Fibroblast of upper back skin (primary cell): ENCODE measurements at regions not wholly inside any gene's neighbourhood (a gene's known extent, or its start where the extent isn't known, plus 50 kb on each side); places are given as distances from the start of the nearest gene placed in this dataset.
"Not testable (repeated sequence)": the region's sequence is repeated elsewhere in the genome, so short reads cannot be mapped to it uniquely, and the experiment has no call there.

Experiments
- DNase-seq: peaks from one replicate; pipeline ENCODE4 v3.0.0-alpha.2; 2013

DNA sequence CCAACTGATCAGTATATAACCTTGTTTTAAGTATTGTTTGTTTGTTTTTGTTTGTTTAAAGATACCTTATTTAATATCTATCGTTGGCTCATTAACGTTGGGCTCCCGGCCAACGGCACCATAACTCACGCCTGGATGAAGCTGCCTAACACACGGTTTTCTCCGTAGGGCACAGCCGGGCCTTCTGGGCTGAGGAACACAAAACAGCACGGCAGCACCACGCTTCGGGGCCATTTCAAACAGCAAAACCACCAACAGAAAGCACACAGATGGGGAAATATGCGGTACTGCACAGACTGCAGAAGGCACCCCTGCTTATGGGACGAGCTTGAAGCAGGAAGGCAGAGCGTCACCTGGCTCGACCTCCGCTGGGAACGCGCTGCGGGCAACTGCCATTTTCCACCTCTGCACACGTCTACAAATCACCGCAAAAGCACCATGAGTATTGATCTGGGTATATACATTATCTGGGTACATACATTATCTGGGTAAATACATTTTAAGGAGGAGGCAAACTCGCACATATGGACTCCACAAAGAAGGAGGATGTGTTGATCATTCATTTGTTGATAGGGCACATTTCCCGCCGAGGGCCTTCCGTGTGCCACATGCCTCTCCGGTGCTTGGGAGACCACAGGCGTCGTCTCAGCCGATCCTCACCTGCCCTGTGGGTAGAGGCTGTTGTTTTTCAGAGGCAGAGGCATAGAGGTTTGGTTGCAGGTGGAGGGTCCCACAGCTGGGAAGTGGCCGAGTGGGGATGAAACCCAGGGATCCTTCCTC is 123.7 kb upstream of the ATP2B2 start:
- DNase-seq, result no peak

DNA sequence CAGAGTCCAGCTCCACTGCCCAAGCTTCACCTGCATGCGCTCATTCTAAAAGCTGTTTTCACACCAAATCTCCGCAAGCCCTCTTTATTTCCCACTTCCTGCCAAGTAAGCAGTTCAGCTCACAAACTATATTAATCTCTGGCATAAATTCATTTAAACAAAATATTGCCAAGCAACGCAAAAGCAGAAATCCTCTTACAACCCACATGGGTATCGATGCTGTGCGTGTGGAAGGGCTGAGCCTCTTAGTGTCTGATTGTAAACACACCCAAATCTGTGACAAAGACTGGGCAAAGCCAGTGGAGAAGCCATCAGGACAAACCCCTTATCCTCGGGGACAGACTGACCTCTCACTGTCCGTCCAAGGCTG is 124.3 kb upstream of the ATP2B2 start:
- no peak for DNase-seq

DNA sequence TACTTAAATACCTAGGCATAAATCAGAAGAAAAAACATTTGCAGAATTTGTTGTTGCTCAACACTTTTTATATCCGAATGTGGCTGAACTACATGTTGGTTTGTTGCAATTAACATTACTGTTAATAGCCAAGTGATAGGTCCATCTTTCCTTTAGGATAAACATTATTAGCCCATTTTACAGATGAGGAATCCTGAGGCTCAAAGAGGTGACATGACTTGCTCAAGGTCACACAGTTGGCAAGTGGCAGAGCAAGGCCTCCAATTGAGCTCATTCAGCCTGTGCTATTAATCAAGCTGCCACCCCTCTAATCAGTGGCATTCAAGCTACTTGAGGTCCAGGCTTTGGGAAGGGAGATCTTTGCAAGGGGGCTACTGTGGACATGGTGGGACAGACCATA is 125.8 kb upstream of the ATP2B2 start:
- no peak for DNase-seq

DNA sequence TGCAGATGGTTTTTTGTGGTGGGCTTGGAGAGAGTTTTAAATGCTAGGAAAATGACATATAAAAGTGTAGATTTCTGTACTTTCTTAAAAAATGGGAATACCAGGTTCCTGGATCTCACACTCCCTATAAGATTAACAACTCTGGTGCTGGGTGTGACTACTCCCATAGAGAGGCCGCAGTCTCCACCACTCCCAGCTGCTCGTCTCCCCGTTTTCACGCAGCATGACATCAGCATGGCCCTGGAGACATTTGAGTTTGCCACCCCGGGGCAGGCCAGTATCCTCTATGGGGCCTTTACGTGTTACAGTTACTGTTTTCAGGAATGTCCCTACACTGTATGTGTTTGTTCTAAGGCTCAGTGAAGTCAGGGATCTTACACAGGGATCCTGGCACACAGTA is 126.7 kb upstream of the ATP2B2 start:
- DNase-seq, result no peak

DNA sequence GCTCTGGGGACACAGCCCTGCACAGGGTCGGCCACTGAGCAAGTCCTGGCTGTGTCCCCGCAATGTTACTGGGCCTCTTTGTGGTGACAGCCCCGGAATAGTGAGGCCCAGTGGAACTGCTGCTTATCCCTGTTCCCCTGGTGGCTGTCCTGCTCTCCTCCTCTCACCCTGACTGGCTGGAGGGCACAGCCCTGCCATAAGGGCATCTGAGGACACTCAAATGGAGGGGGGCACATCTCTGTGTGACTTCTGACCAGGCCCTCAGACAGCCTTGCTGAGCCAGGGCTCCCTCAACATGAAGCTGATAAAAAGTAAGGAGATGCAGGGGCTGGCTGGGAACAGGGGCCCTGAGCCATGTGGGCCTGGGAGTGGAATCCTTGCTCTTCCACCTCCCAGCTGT is 127.4 kb upstream of the ATP2B2 start:
- no peak for DNase-seq

DNA sequence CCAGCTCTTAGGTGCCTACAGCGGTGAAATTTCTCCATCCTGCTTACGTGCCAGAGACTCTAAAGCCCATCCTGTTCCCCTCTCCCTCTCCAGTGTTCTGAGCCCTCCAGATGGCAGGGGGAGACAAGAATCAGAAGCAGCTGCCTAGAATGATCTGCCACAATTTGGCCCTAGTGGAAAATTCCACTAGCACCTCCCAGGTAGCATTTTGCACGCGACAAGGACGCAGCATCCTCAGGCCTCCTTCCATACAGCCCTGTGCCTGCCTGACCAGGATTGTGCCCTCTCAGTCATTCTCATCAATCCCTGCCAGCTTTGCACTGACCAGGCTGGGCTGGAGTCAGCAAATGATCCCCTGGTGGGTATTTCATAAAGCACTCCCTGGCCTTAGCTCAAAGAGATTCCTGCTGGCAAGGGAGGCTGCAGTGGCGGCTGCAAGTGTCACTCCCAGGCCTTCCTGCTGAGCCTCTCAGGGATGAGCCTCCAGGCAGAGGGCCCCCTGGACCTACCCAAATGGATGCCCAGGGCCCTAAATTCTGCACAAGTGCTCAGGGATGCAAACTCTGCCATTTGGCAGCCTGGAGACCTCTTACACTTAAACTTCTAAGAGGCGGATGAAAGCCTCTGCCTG is 130.2 kb upstream of the ATP2B2 start:
- DNase-seq, result no peak

DNA sequence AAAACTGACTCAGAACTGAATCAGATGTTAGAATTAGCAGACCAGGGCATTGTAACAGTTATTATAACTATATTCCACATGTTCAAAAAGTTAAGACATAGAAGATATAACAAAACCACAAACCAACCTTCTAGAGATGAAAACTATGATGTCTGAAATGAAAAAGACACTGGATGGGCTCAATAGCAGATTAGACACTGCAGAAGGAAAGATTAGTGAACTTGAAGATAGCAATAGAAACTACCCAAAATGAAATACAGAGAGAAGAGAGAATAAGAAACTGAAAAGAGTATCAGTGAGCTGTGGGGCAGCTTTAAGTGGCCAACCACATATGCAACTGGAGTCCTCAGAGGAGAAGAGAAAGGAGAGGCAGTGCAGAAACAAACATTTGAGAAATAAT is 132.0 kb upstream of the ATP2B2 start:
- no peak for DNase-seq

DNA sequence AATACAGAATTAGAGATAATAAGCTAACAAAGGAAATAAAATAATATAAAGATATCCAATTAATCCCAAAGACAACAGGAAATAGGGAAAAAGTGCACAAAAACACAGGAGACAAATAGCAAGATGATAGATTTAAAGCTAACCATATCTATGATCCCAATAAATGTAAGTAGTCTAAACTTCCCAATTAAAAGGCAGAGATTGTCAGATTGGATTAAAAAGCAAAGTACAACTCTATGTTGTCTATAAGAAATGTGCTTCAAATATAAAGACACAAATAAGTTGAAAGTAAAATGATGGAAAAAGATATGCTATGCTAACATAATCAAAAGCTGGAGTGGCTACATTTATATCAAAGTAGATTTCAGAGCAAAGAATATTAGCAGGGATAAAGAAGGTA is 133.1 kb upstream of the ATP2B2 start:
- DNase-seq, result no peak

DNA sequence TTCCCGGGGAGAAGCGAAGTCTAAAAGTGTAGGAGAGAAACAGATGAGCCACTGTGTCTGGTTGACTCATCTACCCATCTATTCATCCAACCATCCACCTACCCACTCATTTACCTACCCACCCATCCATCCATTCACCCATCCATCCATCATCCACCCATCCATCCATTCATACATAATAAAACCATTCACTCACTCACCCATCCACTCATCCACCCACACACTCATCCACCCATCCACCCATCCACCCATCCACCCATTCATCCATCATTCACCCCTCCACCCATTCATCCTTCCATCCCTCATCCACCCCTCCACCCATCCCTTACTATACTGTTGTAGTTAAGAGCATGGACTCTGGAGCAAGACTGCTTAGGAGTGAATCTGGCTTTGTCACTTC is 136.4 kb upstream of the ATP2B2 start:
- no peak for DNase-seq

DNA sequence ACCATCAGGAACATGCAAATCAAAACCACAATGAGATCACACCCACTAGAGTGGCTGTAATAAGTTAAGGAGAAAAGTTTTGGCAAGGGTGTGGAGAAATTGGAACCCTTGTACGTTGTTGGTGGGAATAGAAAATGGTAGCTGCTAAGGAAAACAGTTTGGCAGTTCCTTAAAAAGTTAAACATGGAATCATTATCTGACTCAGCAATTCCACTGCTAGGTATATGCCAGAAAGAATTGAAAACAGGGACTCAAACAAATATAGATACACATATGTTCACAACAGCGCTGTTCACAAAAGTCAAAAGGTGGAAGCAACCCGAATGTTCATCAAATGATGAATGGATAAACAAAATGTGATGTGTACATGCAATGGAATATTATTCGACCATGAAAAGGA is 138.8 kb upstream of the ATP2B2 start:
- no peak for DNase-seq

DNA sequence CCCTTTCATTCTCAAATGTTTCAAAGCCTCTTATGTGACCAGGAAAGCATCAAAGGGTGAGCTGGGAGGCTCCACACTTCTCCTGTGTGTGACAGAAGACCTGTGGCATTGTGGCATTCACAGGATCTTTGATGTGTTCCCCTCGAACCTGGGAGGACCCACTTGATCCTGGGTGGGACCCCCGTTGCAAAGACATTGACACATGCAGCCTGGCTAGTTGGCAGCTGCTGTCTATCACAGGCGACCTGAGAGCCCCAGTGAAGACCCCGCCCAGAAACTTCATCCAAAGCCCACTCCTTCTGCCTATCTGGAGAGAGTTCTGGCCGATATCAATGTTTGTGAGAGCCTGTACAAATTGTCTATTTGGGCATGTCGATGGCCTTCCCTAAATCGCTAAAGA is 140.4 kb upstream of the ATP2B2 start:
- DNase-seq, result no peak

DNA sequence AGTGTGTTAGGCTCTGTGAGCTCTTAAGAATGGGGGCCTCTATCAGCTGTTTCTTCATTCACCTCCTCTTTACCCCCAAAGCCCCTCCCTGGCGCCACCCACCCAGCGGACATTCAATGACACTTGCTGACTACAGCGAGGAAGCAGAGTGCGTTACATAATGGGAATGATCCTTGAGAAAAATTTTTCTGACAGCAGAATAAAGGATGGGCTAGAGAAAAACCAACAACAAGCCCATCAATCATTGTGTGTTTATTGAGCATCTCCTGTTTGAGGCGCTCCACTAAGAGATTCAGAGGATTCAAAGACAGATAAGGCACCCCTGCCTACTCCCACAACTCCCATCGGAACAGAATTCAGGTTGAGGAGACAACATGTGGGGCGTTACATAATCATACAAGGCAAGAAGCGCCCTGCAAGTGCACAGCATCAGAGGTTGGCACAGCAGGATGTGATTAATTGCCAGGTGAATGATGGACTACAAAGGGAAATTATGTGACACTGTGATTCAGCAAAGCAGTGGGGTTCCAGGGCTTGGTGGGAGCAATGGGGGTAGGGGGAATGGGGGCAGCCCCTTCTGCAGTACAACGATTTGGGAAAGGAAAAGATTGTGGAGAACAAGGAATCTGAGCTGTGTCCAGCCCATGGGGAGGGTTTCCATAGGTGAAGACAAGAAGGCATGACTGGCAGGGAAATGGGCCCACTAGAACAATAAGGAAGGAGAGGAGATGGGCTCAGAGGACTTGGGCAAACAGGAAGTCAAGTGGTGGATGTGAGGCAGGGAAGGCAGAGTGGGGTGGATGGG is 141.3 kb upstream of the ATP2B2 start:
- DNase-seq, result no peak

DNA sequence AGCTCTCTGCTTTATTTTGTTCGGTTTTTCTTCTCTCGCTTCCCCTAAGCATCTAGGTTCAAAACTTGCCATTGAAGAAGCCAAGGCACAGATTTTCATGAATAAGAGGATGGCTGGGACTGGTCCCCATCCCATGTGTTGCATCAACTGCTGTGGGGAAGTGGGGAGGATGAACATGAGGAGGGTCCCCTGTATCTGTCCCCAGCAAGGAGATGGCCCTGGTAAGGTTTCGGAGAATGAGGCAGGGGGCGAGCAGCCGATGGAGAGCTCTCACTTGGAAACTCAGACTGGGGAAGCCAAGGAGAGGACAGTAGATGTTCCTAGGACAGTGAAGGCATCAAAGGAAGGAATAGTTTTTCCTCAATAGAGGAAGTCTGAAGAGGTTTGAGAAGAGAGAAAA is 142.0 kb upstream of the ATP2B2 start:
- DNase-seq, result no peak

DNA sequence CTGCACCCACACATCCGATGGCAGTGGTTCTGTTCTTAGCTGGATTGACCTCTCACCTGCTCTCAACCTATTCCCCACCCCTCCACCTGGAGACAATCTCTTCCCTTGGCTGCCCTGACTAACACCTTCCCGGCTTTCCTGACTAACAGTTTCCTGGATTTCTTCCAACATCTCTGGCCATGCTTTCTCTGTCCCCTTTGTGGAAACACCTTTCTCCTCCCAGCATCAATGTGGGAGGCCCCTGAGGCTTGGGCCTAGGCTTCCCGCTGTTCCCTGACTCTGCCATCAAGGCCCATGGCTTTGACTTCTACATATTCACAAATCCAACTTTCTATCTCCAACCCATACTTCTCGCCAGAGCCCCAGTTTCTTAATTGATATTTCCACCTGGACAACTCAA is 142.8 kb upstream of the ATP2B2 start:
- DNase-seq, result no peak

DNA sequence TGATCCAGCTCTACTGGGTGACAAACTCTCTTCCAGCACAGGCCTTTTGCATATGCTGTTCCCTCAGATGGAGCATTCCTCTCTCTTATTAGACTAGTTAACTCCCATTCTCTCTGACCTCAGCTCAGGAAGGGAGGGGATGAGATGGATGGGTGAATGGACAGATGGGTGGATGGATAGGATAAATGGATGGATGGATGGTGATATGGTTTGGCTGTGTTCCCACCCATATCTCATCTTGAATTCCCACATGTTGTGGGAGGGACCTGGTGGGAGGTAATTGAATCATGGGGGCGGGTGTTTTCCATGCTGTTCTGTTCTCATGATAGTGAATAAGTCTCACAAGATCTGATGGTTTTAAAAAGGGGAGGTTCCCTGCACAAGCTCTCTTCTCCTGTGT is 144.1 kb upstream of the ATP2B2 start:
- not testable (repeated sequence) for DNase-seq

DNA sequence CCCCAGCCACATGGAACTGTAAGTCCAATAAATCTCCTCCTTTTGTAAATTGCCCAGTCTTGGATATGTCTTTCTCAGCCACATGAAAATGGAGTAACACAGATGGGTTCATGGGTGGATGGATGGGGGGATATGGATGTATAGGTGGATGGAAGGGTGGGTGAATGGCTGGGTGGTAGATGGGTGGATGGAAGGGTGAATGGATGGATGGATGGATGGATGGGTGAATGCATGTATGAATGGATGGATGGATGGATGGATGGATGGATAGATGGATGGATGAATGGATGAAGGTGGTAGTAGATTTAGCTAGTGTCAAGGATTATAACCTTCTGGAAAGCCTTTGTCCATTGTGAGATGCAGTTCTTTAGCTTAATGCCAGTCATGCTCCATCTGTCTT is 146.1 kb upstream of the ATP2B2 start:
- no peak for DNase-seq

DNA sequence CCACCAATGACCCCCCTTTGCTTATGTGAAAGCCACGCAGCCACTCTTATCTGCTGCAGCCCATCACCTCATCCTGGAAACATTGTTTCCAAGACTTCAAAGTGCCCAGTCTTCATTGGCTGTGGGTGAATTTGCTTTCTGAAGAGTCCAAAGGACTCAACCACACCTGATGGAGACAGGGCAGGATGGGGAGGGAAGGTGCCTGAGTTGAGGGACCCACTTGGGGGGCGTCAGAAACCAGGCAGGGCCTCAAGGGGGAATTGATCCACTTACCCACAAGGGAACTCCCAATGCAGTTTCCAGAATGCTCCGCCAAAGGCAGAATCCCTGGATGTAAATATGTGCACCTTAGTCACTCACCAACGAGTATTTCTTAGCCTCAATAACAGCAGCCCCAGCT is 147.9 kb upstream of the ATP2B2 start:
- no peak for DNase-seq

DNA sequence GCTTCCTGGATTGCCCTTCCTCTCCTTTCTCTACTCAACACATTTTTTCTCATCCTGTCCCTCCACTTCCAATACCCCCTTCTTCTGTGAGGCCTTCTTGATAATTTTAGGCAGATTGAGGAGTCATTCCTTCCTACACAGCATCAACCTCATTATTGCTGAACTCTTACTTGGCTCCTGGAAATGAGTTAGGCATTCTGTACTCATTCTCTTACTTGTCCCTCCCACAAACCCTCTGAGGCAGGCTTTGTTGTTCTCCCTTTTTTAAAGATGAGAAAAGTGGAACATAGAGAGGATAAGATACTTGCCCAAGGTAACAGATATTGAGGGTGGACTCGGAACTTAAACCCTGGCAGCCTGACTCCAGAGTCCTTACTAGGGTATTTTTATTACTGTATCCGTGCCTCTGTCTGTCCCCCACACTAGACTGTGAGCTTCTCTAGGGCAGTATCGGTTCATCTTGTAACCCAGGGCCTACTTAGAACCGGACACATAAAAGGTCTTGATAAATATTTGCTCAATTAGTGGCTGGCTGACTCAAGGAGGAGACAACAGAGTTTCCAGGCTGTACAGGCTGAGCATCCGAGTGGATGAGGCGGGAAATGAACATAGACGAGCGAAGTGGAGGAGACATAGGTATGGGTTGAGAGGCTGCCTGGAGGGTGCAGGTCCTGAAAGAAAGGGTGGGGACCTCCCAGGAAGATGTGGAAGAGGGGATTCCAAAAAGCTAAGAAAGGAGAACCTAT is 148.7 kb upstream of the ATP2B2 start:
- DNase-seq, result no peak

DNA sequence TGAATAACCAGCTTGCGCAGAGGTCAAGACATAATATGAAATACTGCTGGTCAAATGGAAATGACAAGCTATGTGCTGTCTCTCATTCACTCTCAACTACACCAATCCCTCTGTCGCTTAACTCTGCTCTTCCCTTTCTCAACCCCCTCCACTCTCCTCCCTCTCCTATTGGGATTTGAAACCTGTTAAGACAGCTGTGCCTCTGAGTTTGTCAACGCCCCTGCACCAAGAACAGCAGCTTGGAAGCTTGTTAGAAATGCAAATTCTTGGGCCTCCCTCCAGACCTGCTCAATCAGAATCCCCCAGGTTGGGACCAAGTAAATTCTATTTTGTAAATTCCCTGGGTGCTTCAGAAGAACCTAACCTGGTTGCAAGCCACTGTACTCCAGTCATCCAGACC is 149.7 kb upstream of the ATP2B2 start:
- no peak for DNase-seq

DNA sequence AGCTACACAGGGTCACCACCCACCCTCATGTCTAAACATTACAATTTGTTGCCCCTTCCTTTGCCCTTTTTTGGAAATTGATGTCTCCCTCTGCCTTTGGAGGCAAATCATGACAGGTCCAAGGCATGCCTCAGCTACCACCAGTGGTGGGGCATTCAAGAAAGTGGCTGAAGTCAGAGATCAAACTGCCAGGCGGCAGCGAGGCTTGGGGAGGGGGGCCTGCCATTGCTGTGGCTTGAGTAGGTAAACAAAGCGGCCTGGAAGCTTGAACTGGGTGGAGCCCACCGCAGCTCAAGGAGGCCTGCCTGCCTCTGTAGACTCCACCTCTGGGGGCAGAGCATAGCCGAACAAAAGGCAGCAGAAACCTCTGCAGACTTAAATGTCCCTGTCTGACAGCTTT is 152.0 kb upstream of the ATP2B2 start:
- not testable (repeated sequence) for DNase-seq

DNA sequence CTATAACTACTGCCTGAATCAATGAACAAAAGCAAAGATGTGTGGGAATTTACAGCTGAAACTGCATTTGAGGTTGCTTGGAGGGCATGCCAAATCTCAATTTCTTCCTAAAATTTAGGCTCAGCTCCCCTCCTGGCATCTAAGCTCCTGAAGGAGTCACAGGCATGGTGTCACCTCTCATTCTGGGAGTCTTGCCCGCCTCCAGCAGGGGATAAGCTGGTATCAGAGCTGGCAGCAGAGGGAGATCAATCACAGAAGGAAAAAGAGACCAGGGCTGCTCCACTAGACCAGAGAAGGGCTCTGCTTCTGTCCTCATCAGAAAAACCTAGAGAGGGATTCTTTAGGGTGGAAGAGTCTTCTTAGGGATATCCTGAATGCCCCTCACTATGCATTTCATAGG is 150.4 kb upstream of the SLC6A11 start:
- no peak for DNase-seq

DNA sequence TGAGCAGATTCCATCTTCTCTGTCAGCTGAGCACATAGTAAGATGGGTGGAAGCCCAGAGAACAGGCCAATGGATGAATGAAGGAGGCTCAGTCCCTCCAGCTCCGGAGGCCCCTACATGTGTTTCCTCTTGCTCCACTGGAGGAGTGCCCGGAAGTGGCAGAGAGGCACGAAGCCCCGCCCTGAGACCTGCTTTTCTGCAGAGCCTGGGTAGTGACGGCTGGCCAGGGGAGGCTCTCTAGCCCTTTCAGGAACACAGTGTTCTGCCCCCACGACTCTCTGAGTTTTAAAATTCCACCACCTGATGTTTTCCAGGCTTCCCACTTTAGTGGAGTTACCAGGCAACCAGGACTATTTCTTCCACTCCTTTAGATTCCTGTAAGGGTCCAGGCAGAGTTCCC is 149.4 kb upstream of the SLC6A11 start:
- no peak for DNase-seq

DNA sequence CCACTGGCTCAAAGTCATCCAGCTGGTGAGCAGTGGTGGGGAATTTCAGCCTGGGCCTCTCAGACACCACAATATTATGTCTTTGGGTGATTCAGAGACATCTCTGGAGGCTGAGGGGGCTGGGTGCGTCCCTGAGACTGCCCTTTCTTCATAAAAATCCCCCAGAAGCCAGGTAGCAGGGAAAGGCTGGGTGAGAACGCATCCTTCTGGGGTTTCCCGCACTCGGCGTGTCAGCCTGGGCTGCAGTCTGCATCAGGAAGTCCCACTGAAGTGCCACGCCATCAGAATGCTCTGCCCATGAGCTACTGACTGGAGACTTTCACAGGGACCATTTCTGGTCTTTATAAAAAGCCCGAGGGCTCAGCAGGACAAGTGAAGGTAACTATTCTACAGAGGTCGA is 148.8 kb upstream of the SLC6A11 start:
- DNase-seq, result no peak
